Hepatocyte (in vitro differentiated cells): ENCODE measurements at regions not wholly inside any gene's neighbourhood (a gene's known extent, or its start where the extent isn't known, plus 50 kb on each side); places are given as distances from the start of the nearest gene placed in this dataset.

Experiments used
- CTCF ChIP-seq: fragments of 200-600 bp; sonication (generic); IDR thresholded peaks from 2 replicates; pipeline ENCODE4 v1.5.1; 2016; ENCODE audit warnings: antibody characterized with exemption, mild to moderate bottlenecking; ENCODE audit not compliant: poor library complexity
- EZH2 ChIP-seq: fragments of 200-600 bp; sonication (generic); IDR thresholded peaks from 2 replicates; pipeline ENCODE4 v1.6.1; 2016; ENCODE audit warnings: antibody characterized with exemption, mild to moderate bottlenecking, borderline replicate concordance

- TF ChIP-seq EZH2 (no peak), CTCF (no peak)
Observed at GRCh38 chrX:39643550-39643949, 454.2 kb downstream of the BCOR start.
